ENCODE measurements at regions not wholly inside any gene's neighbourhood (a gene's known extent, or its start where the extent isn't known, plus 50 kb on each side); places are given as distances from the start of the nearest gene placed in this dataset.

DNA sequence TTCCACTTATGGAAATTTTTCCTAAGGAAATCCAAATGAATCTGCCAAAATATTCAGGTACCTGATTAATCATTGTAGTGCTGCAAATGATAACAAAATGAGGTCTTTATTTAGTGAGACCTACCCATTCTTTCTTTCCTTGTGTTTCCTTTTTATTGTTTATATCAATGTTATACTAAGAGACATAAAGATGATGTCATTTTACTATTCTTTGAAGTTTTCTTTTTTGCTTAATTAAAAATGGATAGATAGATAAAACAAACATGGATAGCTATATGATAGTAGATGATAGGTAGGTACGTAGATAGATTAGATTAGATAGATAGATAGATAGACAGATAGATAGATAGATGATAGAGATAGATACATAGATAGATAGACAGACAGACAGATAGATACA is 669.5 kb upstream of the TBX3 start:
- peak overlapping the region; percentile 95 for H3K4me2 ChIP-seq (ENCODE audit: low read length)

DNA sequence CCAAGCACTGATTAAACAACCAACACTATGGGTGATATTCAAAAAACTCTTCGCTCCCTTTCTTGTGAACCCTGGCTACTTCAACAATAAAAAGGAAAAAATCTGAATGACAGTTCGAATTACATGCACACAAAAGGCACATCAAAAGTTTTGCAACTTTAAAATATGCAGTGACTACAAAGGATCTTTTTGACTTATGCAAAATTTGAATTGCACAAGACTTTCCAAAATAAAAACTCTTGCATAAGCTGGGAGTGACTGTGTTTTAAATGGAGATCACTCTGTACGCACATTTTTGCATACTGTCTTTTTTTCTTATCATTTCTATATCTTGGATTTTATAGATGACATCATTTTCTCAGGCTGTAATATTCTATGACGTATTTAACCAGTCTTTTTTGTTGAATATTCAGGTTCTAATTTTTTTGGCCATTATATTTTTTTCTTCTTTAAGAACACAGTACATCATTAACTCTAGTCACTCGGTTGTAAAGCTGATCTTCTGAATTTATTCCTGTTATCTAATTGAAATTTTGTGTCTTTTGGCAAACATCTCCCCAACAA is 667.6 kb upstream of the TBX3 start:
- H3K4me1 ChIP-seq (ENCODE audit: control insufficient read depth, insufficient read depth, low read length) = peaks cover 30% of the 10 kb centered on the region
- no peak overlapping the region for H3K4me3 ChIP-seq (ENCODE audit: low read length)
- H3K4me2 ChIP-seq (ENCODE audit: low read length) = no peak overlapping the region
- no peaks in the 10 kb centered on the region for H3K27me3 ChIP-seq (ENCODE audit: control insufficient read depth, insufficient read depth, low read length)
- H3K36me3 ChIP-seq (ENCODE audit: insufficient read depth, low read length) = no peaks in the 10 kb centered on the region
- no peak overlapping the region for H3K9ac ChIP-seq (ENCODE audit: low read depth, low read length)
- no peaks in the 10 kb centered on the region for H3K9me3 ChIP-seq (replicated peaks; ENCODE audit: low read length)

More for the DNA sequence above, 669.5 kb upstream of the TBX3 start:
- no peaks in the 10 kb centered on the region for H3K36me3 ChIP-seq (ENCODE audit: insufficient read depth, low read length)
- H3K9ac ChIP-seq (ENCODE audit: low read depth, low read length) = peak overlapping the region; percentile 92
- no peaks in the 10 kb centered on the region for H3K27me3 ChIP-seq (ENCODE audit: control insufficient read depth, insufficient read depth, low read length)
- no peaks in the 10 kb centered on the region for H3K9me3 ChIP-seq (replicated peaks; ENCODE audit: low read length)
- peaks cover 30% of the 10 kb centered on the region for H3K4me1 ChIP-seq (ENCODE audit: control insufficient read depth, insufficient read depth, low read length)
- H3K4me3 ChIP-seq (ENCODE audit: low read length) = no peak overlapping the region

DNA sequence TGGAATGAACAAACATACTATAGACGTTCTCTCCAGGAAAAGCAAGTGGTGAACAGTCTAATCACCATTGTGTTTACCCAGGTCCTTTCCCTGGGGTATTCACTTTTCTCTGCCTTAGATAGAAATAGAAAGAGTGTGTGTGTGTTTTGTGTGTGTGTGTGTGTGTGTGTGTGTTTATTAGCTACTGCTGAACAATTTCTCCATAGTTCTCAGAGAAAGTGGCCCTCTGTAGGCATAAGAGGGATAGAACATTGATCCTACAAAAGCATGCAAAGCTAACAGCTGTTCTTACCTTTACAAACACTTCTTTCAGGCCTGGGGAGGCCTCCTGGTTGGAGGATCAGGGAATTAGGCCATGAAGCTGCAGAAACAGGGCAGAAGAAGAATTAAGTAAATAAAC is 665.7 kb upstream of the TBX3 start:
- Histone ChIP-seq H3K36me3 (ENCODE audit: insufficient read depth, low read length) (no peaks in the 10 kb centered on the region), H3K9ac (ENCODE audit: low read depth, low read length) (no peak overlapping the region), H3K9me3 (replicated peaks; ENCODE audit: low read length) (no peaks in the 10 kb centered on the region), H3K4me1 (ENCODE audit: control insufficient read depth, insufficient read depth, low read length) (peaks cover 22% of the 10 kb centered on the region), H3K4me2 (ENCODE audit: low read length) (no peak overlapping the region), H3K27me3 (ENCODE audit: control insufficient read depth, insufficient read depth, low read length) (no peaks in the 10 kb centered on the region), H3K4me3 (ENCODE audit: low read length) (no peak overlapping the region)

GRCh38 chr12:115348301-115348700 is 664.3 kb upstream of the TBX3 start:
- H3K27me3 ChIP-seq (ENCODE audit: control insufficient read depth, insufficient read depth, low read length) = no peaks in the 10 kb centered on the region
- peaks cover 11% of the 10 kb centered on the region for H3K4me1 ChIP-seq (ENCODE audit: control insufficient read depth, insufficient read depth, low read length)
- no peaks in the 10 kb centered on the region for H3K36me3 ChIP-seq (ENCODE audit: insufficient read depth, low read length)
- H3K4me2 ChIP-seq (ENCODE audit: low read length) = no peak overlapping the region
- H3K9me3 ChIP-seq (replicated peaks; ENCODE audit: low read length) = no peaks in the 10 kb centered on the region
- H3K4me3 ChIP-seq (ENCODE audit: low read length) = no peak overlapping the region
- no peak overlapping the region for H3K9ac ChIP-seq (ENCODE audit: low read depth, low read length)

GRCh38 chr12:115343601-115344000 is 659.6 kb upstream of the TBX3 start:
- Histone ChIP-seq H3K4me3 (ENCODE audit: low read length) (no peak overlapping the region), H3K36me3 (ENCODE audit: insufficient read depth, low read length) (no peaks in the 10 kb centered on the region), H3K27me3 (ENCODE audit: control insufficient read depth, insufficient read depth, low read length) (no peaks in the 10 kb centered on the region), H3K9ac (ENCODE audit: low read depth, low read length) (no peak overlapping the region), H3K9me3 (replicated peaks; ENCODE audit: low read length) (no peaks in the 10 kb centered on the region), H3K4me2 (ENCODE audit: low read length) (no peak overlapping the region), H3K4me1 (ENCODE audit: control insufficient read depth, insufficient read depth, low read length) (peaks cover 15% of the 10 kb centered on the region)

GRCh38 chr12:115343008-115343407 is 659.0 kb upstream of the TBX3 start:
- Histone ChIP-seq H3K4me2 (ENCODE audit: low read length) (no peak overlapping the region), H3K9ac (ENCODE audit: low read depth, low read length) (no peak overlapping the region), H3K4me3 (ENCODE audit: low read length) (no peak overlapping the region), H3K36me3 (ENCODE audit: insufficient read depth, low read length) (no peaks in the 10 kb centered on the region), H3K4me1 (ENCODE audit: control insufficient read depth, insufficient read depth, low read length) (peaks cover 18% of the 10 kb centered on the region), H3K9me3 (replicated peaks; ENCODE audit: low read length) (no peaks in the 10 kb centered on the region), H3K27me3 (ENCODE audit: control insufficient read depth, insufficient read depth, low read length) (no peaks in the 10 kb centered on the region)

- Histone ChIP-seq H3K9me3 (replicated peaks; ENCODE audit: low read length) (no peaks in the 10 kb centered on the region), H3K27me3 (ENCODE audit: control insufficient read depth, insufficient read depth, low read length) (no peaks in the 10 kb centered on the region), H3K36me3 (ENCODE audit: insufficient read depth, low read length) (no peaks in the 10 kb centered on the region), H3K4me1 (ENCODE audit: control insufficient read depth, insufficient read depth, low read length) (peaks cover 26% of the 10 kb centered on the region), H3K4me3 (ENCODE audit: low read length) (no peak overlapping the region), H3K9ac (ENCODE audit: low read depth, low read length) (peak overlapping the region; percentile 29), H3K4me2 (ENCODE audit: low read length) (peak overlapping the region; percentile 19)
Observed at GRCh38 chr12:115341442-115341841, 657.5 kb upstream of the TBX3 start.

GRCh38 chr12:115338566-115339294 is 654.8 kb upstream of the TBX3 start:
- no peaks in the 10 kb centered on the region for H3K36me3 ChIP-seq (ENCODE audit: insufficient read depth, low read length)
- H3K9me3 ChIP-seq (replicated peaks; ENCODE audit: low read length) = no peaks in the 10 kb centered on the region
- H3K4me2 ChIP-seq (ENCODE audit: low read length) = no peak overlapping the region
- H3K4me1 ChIP-seq (ENCODE audit: control insufficient read depth, insufficient read depth, low read length) = peaks cover 26% of the 10 kb centered on the region
- H3K4me3 ChIP-seq (ENCODE audit: low read length) = no peak overlapping the region
- H3K9ac ChIP-seq (ENCODE audit: low read depth, low read length) = no peak overlapping the region
- no peaks in the 10 kb centered on the region for H3K27me3 ChIP-seq (ENCODE audit: control insufficient read depth, insufficient read depth, low read length)

DNA sequence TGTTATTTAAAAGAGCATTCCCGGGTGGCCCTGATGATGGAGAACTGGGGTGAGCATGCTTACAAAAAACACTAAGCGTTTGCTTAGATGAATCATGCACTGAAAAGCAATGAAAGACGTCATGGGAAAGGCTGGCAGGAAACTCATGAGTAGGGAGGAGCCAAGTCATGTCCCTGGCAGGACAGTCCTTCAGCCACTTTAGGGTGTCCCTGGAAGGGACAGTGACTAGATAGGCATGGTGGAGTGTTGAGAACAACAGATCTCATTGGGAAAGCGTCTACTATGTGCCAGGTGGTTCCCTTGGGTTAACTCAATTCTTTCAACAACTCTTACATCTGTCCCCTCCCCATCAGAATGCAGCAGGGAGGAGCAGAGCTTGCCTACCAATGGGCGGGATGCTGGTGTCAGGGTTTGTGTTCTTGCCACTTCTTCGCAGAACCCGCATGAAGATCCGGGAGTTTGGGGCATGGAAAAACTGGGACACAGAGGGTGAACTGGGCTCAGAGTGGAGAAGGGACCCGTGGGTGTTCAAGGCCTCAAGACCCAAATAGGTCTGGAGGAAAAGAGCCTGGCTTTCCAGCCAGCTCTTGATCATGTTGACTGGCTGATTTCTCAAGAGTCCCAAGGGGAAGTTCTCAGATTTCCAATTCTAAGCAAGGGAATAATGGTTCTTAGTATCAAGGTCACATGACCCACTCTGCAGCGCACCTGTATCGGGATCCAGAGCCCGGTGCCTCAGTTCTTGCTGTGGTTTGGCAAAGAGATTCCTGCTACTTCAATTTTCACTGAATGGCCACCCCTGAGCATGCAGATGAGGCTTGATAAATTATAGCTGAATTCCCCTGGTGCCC is 653.9 kb upstream of the TBX3 start:
- Histone ChIP-seq H3K9me3 (replicated peaks; ENCODE audit: low read length) (no peaks in the 10 kb centered on the region), H3K4me1 (ENCODE audit: control insufficient read depth, insufficient read depth, low read length) (peaks cover 26% of the 10 kb centered on the region), H3K9ac (ENCODE audit: low read depth, low read length) (peak overlapping the region; percentile 5), H3K36me3 (ENCODE audit: insufficient read depth, low read length) (no peaks in the 10 kb centered on the region), H3K4me2 (ENCODE audit: low read length) (peak overlapping the region; percentile 27), H3K4me3 (ENCODE audit: low read length) (no peak overlapping the region), H3K27me3 (ENCODE audit: control insufficient read depth, insufficient read depth, low read length) (no peaks in the 10 kb centered on the region)

- H3K9me3 ChIP-seq (replicated peaks; ENCODE audit: low read length) = no peaks in the 10 kb centered on the region
- H3K9ac ChIP-seq (ENCODE audit: low read depth, low read length) = no peak overlapping the region
- peaks cover 19% of the 10 kb centered on the region for H3K4me1 ChIP-seq (ENCODE audit: control insufficient read depth, insufficient read depth, low read length)
- no peaks in the 10 kb centered on the region for H3K36me3 ChIP-seq (ENCODE audit: insufficient read depth, low read length)
- H3K4me3 ChIP-seq (ENCODE audit: low read length) = no peak overlapping the region
- no peak overlapping the region for H3K4me2 ChIP-seq (ENCODE audit: low read length)
- H3K27me3 ChIP-seq (ENCODE audit: control insufficient read depth, insufficient read depth, low read length) = no peaks in the 10 kb centered on the region
Observed at GRCh38 chr12:115336506-115336905, 652.5 kb upstream of the TBX3 start.

- Histone ChIP-seq H3K9ac (ENCODE audit: low read depth, low read length) (no peak overlapping the region), H3K4me3 (ENCODE audit: low read length) (no peak overlapping the region), H3K27me3 (ENCODE audit: control insufficient read depth, insufficient read depth, low read length) (no peaks in the 10 kb centered on the region), H3K9me3 (replicated peaks; ENCODE audit: low read length) (no peaks in the 10 kb centered on the region), H3K4me2 (ENCODE audit: low read length) (no peak overlapping the region), H3K4me1 (ENCODE audit: control insufficient read depth, insufficient read depth, low read length) (peaks cover 12% of the 10 kb centered on the region), H3K36me3 (ENCODE audit: insufficient read depth, low read length) (no peaks in the 10 kb centered on the region)
Observed at GRCh38 chr12:115335594-115335993, 651.6 kb upstream of the TBX3 start.

All from skeletal muscle satellite cell (primary cell).